ENCODE measurements at regions not wholly inside any gene's neighbourhood (a gene's known extent, or its start where the extent isn't known, plus 50 kb on each side); places are given as distances from the start of the nearest gene placed in this dataset.

GRCh38 chr3:27797773-27798172 is 75.7 kb upstream of the EOMES start:
- intact Hi-C loops (cut with DNase I, micrococcal nuclease) = no loop called here
- Mint-ChIP-seq H3K27ac (no peak overlapping the region), H3K27me3 (no peaks in the 10 kb centered on the region), H3K36me3 (ENCODE audit: low read depth) (no peaks in the 10 kb centered on the region), H3K4me3 (no peak overlapping the region), H3K9me3 (no peaks in the 10 kb centered on the region), H3K4me1 (ENCODE audit: low read depth) (peaks cover 8% of the 10 kb centered on the region)
- Histone ChIP-seq H3K27me3 (ENCODE audit: control insufficient read depth in 1 of 2, insufficient read depth in 2 of 2, low read length in 2 of 2) (no peaks in the 10 kb centered on the region), H3K27ac (ENCODE audit: low read depth in 1 of 2, low read length in 2 of 2) (no peak overlapping the region), H3K9me3 (ENCODE audit: control insufficient read depth in 1 of 2, insufficient read depth in 1 of 2, low read length in 2 of 2) (no peaks in the 10 kb centered on the region), H3K4me1 (ENCODE audit: insufficient read depth, low read length) (no peaks in the 10 kb centered on the region), H3K36me3 (ENCODE audit: insufficient read depth, low read length) (no peaks in the 10 kb centered on the region), H3K4me3 (ENCODE audit: low read length) (no peak overlapping the region)
- DNase-seq (no peak), ATAC-seq (ENCODE audit: poor library complexity) (no peak)
- no peak for TF ChIP-seq CTCF (IDR thresholded peaks at IDR 0.05)
- CTCF ChIA-PET = no interaction called here
- POLR2A ChIA-PET = no interaction called here

GRCh38 chr3:27800261-27800660 is 78.1 kb upstream of the EOMES start:
- ATAC-seq (ENCODE audit: poor library complexity) = no peak
- Histone ChIP-seq H3K36me3 (ENCODE audit: insufficient read depth, low read length) (no peaks in the 10 kb centered on the region), H3K27ac (ENCODE audit: low read depth in 1 of 2, low read length in 2 of 2) (no peak overlapping the region), H3K9me3 (ENCODE audit: control insufficient read depth in 1 of 2, insufficient read depth in 1 of 2, low read length in 2 of 2) (no peaks in the 10 kb centered on the region), H3K4me1 (ENCODE audit: insufficient read depth, low read length) (no peaks in the 10 kb centered on the region), H3K4me3 (ENCODE audit: low read length) (no peak overlapping the region), H3K27me3 (ENCODE audit: control insufficient read depth in 1 of 2, insufficient read depth in 2 of 2, low read length in 2 of 2) (no peaks in the 10 kb centered on the region)
- peaks cover 7% of the 10 kb centered on the region for H3K4me1 Mint-ChIP-seq (ENCODE audit: low read depth)
- no peaks in the 10 kb centered on the region for H3K36me3 Mint-ChIP-seq (ENCODE audit: low read depth)
- no peak for TF ChIP-seq CTCF (IDR thresholded peaks at IDR 0.05)
- intact Hi-C loops (cut with DNase I, micrococcal nuclease) = no loop called here
- ChIA-PET POLR2A (no interaction called here), CTCF (no interaction called here)
- no peak overlapping the region for H3K4me3 Mint-ChIP-seq
- no peaks in the 10 kb centered on the region for H3K9me3 Mint-ChIP-seq
- no peak overlapping the region for H3K27ac Mint-ChIP-seq
- no peak for DNase-seq
- H3K27me3 Mint-ChIP-seq = no peaks in the 10 kb centered on the region

- H3K27me3 ChIP-seq (ENCODE audit: control insufficient read depth in 1 of 2, insufficient read depth in 2 of 2, low read length in 2 of 2) = no peaks in the 10 kb centered on the region
- H3K4me3 Mint-ChIP-seq = no peak overlapping the region
- no peak overlapping the region for H3K27ac Mint-ChIP-seq
- H3K4me3 ChIP-seq (ENCODE audit: low read length) = no peak overlapping the region
- no peak for TF ChIP-seq CTCF (IDR thresholded peaks at IDR 0.05)
- no peaks in the 10 kb centered on the region for H3K9me3 ChIP-seq (ENCODE audit: control insufficient read depth in 1 of 2, insufficient read depth in 1 of 2, low read length in 2 of 2)
- no peaks in the 10 kb centered on the region for H3K4me1 ChIP-seq (ENCODE audit: insufficient read depth, low read length)
- peaks cover 5% of the 10 kb centered on the region for H3K4me1 Mint-ChIP-seq (ENCODE audit: low read depth)
- H3K36me3 ChIP-seq (ENCODE audit: insufficient read depth, low read length) = no peaks in the 10 kb centered on the region
- intact Hi-C loops (cut with DNase I, micrococcal nuclease) = no loop called here
- no peaks in the 10 kb centered on the region for H3K9me3 Mint-ChIP-seq
- DNase-seq (no peak), ATAC-seq (ENCODE audit: poor library complexity) (no peak)
- H3K27ac ChIP-seq (ENCODE audit: low read depth in 1 of 2, low read length in 2 of 2) = no peak overlapping the region
- no peaks in the 10 kb centered on the region for H3K36me3 Mint-ChIP-seq (ENCODE audit: low read depth)
- H3K27me3 Mint-ChIP-seq = no peaks in the 10 kb centered on the region
- CTCF ChIA-PET = interaction anchor here (1.3 kb wide), 1 partner anchor 18 kb away, joined by 3 read pairs; no protein-coding TSS in a partner anchor
- POLR2A ChIA-PET = no interaction called here
These were observed 80.3 kb upstream of the EOMES start for GRCh38 chr3:27802425-27802824.
